SH-SY5Y (cell line): ENCODE measurements at regions not wholly inside any gene's neighbourhood (a gene's known extent, or its start where the extent isn't known, plus 50 kb on each side); places are given as distances from the start of the nearest gene placed in this dataset.

Experiments
- GATA2 ChIP-seq: IDR thresholded peaks from 2 replicates; pipeline ENCODE4 v1.6.1; 2011; ENCODE audit warnings: mild to moderate bottlenecking, low read depth, low read length
- GATA3 ChIP-seq: IDR thresholded peaks from 2 replicates; pipeline ENCODE4 v1.6.1; 2011; ENCODE audit warnings: low read depth, mild to moderate bottlenecking, low read length, moderate library complexity

DNA sequence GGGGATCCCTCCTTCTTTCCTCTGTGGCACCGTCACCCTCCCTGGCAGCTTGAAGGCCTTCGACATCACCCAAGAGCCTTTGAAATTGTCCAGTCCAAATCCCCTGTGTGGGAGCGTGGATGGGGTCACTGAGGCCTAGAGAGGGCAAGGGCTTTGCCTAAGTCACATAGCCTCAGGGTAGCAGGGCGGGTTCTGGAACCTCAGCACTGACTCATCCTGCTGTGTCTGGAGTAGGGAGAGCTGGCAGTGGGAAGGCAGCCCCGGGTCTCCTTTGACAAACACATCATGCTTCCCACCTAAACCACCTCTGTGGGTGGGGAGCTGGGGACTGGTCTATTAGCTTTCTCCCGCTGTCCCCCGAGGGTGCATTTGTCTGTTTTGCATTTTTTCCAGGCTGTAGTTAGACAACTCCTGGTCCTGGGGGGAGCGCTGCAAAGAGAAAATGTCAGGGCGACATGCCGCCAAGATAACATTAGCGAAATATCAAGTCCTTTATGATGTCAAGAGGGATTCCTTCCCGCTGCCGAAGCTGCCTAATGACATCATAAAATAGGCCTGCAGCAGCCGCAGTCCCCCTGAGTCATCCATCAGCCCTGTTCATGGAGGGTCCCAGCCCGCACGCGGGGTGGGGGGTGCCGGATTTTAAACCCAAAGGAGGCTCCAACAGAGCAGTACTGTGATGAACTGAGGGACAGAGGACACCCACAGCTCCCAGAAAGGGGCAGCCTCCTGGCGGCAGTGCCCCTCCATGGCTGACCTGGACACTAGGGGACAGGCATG, 77.0 kb upstream of the POU3F1 start:
- no peak for TF ChIP-seq GATA3
- TF ChIP-seq GATA2, result no peak
